ENCODE measurements at regions not wholly inside any gene's neighbourhood (a gene's known extent, or its start where the extent isn't known, plus 50 kb on each side); places are given as distances from the start of the nearest gene placed in this dataset.

- Histone ChIP-seq H3K9ac (ENCODE audit: low read length) (no peak overlapping the region), H2AFZ (ENCODE audit: insufficient read depth, low read depth, low read length, poor library complexity, severe bottlenecking) (no peak overlapping the region)
Observed at GRCh38 chr4:123892368-123892976, 495.9 kb downstream of the SPRY1 start.

More at GRCh38 chr4:123892368-123892976, 495.9 kb downstream of the SPRY1 start:
- H3K4me2 ChIP-seq (replicated peaks; ENCODE audit: low read depth, low read length, poor library complexity, severe bottlenecking), result no peak overlapping the region
- no peaks in the 10 kb centered on the region for H3K36me3 ChIP-seq (replicated peaks in 1 of 2; ENCODE audit: control extremely low read depth in 1 of 2, control insufficient read depth in 1 of 2, extremely low read depth in 1 of 2, insufficient read depth in 2 of 2, low read length in 1 of 2)
- H4K20me1 ChIP-seq (ENCODE audit: control insufficient read depth, insufficient read depth, low read length, poor library complexity, severe bottlenecking), result no peaks in the 10 kb centered on the region
- Mint-ChIP-seq H3K27me3 (no peaks in the 10 kb centered on the region), H3K4me1 (no peaks in the 10 kb centered on the region), H3K4me3 (no peak overlapping the region), H3K27ac (no peak overlapping the region), H3K9me3 (ENCODE audit: insufficient read depth) (no peaks in the 10 kb centered on the region)
- TF ChIP-seq CTCF (IDR thresholded peaks at IDR 0.05) (no peak), EZH2 (IDR thresholded peaks at IDR 0.05; ENCODE audit: borderline replicate concordance, insufficient read depth, low read depth, low read length, poor library complexity, severe bottlenecking) (no peak)
- no peaks in the 10 kb centered on the region for H3K4me1 ChIP-seq (ENCODE audit: control insufficient read depth in 2 of 2, insufficient read depth in 2 of 2, low read length in 2 of 2)
- POLR2A ChIA-PET, result no interaction called here
- no peaks in the 10 kb centered on the region for H3K27me3 ChIP-seq (replicated peaks in 1 of 4; ENCODE audit: control extremely low read depth in 1 of 4, control insufficient read depth in 3 of 4, insufficient read depth in 4 of 4, low read length in 3 of 4)
- whole genome bisulfite sequencing (ENCODE audit: insufficient coverage), result 83% methylated on average over 1 of the region's 4 CpGs
- intact Hi-C loops (cut with micrococcal nuclease), result no loop called here
- CTCF ChIA-PET, result no interaction called here
- no peak overlapping the region for H3K27ac ChIP-seq (ENCODE audit: low read length in 2 of 2)
- H3K79me2 ChIP-seq (ENCODE audit: control insufficient read depth, insufficient read depth, low read length), result no peaks in the 10 kb centered on the region
- no peak for DNase-seq
- ATAC-seq (ENCODE audit: low read depth), result no peak
- H3K4me3 ChIP-seq (ENCODE audit: control extremely low read depth in 1 of 5, extremely low read depth in 1 of 5, insufficient read depth in 1 of 5, low read depth in 2 of 5, low read length in 4 of 5), result no peak overlapping the region
- H3K9me3 ChIP-seq (ENCODE audit: control extremely low read depth in 1 of 3, control insufficient read depth in 2 of 3, insufficient read depth in 1 of 3, low read length in 2 of 3), result no peaks in the 10 kb centered on the region

Data from B cell (primary cell).